Transverse colon (tissue), 4 donors: ENCODE measurements at regions not wholly inside any gene's neighbourhood (a gene's known extent, or its start where the extent isn't known, plus 50 kb on each side); places are given as distances from the start of the nearest gene placed in this dataset.

ENCODE experiments used
- DNase-seq: peaks from one replicate; pipeline ENCODE4 v3.0.0-alpha.2; 2019
- H3K27ac ChIP-seq, 4 donors: fragments of 200-600 bp; sonication (generic); 2 replicates each; pipeline ENCODE4 v1.5.1; 2016 to 2018; ENCODE audit warnings: inconsistent platforms in 4 of 4
- H3K27me3 ChIP-seq: fragments of 200-600 bp; sonication (generic); 2 replicates; pipeline ENCODE4 v1.5.1; 2017; ENCODE audit warnings: inconsistent platforms
- H3K36me3 ChIP-seq, 4 donors: fragments of 200-600 bp; sonication (generic); 2 replicates each; pipeline ENCODE4 v1.5.1; 2017 to 2019; ENCODE audit warnings: inconsistent platforms in 4 of 4
- H3K4me1 ChIP-seq, 4 donors: fragments of 200-600 bp; sonication (generic); 2 replicates each; pipeline ENCODE4 v1.5.1; 2017 to 2020; ENCODE audit warnings: inconsistent platforms in 4 of 4
- H3K4me3 ChIP-seq, 4 donors: fragments of 200-600 bp; sonication (generic); 1 replicate in 1 of 4; 2 replicates in 3 of 4; pipeline versions ENCODE4 v1.5.1 to v1.6.1; 2017 to 2019; ENCODE audit warnings: inconsistent platforms in 4 of 4
- H3K9me3 ChIP-seq, 2 donors: fragments of 200-600 bp; sonication (generic); 2 replicates each; pipeline ENCODE4 v1.5.1; 2017 to 2019; ENCODE audit warnings: inconsistent platforms in 2 of 2
- EP300 ChIP-seq: sonication (generic); formaldehyde crosslinking; IDR thresholded peaks from one replicate; pipeline ENCODE4 v1.6.1; 2017; ENCODE audit warnings: antibody characterized with exemption, low read depth
- POLR2A ChIP-seq: fragments of 450-650 bp; IDR thresholded peaks from one replicate; pipeline ENCODE4 v1.6.1; 2016; ENCODE audit warnings: antibody characterized with exemption, mild to moderate bottlenecking, moderate library complexity
- POLR2AphosphoS5 ChIP-seq, 3 donors: sonication (generic); formaldehyde crosslinking; IDR thresholded peaks; one replicate each; pipeline ENCODE4 v1.6.1; 2016; ENCODE audit warnings: antibody characterized with exemption in 3 of 3
- WGBS, 2 donors: methylation state at CpG; one replicate each; pipeline ENCODE4 v1.1.5; 2018; ENCODE audit warnings: low coverage in 1 of 2; 5-methylcytosine and 5-hydroxymethylcytosine counted together
- in situ Hi-C, 4 donors: fragments of 200-750 bp; cut with MboI; loops; one replicate each; pipeline versions ENCODE4 v1.15.0 to v1.15.1; 2017; ENCODE audit warnings: low sequenced_read_pairs in 3 of 4, low pct_ligation_motif_present in 1 of 4, low pct_unique_long_range_greater_than_20kb in 1 of 4
- intact Hi-C: fragments of 100-400 bp; cut with DNase I; formaldehyde crosslinking; loops from one replicate; pipeline ENCODE4 v1.15.1; 2023; ENCODE audit warnings: low total_unique reads
- TF ChIP-seq, protein P1 (sequence below), 5 experiments: fragments of 200-600 bp in 3 of 5; fragments of 450-650 bp in 2 of 5; sonication (generic) in 3 of 5; IDR thresholded peaks; 1 replicate in 2 of 5; 2 replicates in 3 of 5; pipeline ENCODE4 v1.5.1; 2016 to 2017; ENCODE audit warnings: antibody characterized with exemption in 5 of 5, inconsistent platforms in 3 of 5, mild to moderate bottlenecking in 2 of 5, moderate library complexity in 1 of 5

DNA sequence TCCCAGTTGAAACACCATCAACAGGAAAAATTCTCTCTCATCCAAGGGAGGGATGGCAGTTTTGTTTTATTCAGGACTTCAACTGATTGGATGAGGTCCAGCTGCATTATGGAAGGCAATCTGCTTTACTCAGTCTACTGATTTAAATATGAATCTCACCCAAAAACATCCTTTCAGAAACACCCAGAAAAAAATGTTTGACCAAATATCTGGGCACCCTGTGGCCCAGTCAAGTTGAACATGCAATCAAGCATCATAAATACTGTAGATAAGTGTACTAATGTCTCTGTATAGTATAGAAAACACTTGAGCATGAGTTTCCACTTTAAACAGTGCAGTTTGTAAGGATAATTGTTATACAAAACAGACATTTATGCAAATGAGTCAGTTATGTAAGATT lies 753.2 kb downstream of the ARAP2 start:
- H3K36me3 ChIP-seq: no peaks in the 10 kb centered on the region
- DNase-seq: no peak
- no peak overlapping the region for H3K27ac ChIP-seq
- intact Hi-C loops (no loop called here), in situ Hi-C loops (no loop called here)
- no peak overlapping the region for H3K4me3 ChIP-seq
- no peak for TF ChIP-seq EP300
- TF ChIP-seq, protein P1, sequence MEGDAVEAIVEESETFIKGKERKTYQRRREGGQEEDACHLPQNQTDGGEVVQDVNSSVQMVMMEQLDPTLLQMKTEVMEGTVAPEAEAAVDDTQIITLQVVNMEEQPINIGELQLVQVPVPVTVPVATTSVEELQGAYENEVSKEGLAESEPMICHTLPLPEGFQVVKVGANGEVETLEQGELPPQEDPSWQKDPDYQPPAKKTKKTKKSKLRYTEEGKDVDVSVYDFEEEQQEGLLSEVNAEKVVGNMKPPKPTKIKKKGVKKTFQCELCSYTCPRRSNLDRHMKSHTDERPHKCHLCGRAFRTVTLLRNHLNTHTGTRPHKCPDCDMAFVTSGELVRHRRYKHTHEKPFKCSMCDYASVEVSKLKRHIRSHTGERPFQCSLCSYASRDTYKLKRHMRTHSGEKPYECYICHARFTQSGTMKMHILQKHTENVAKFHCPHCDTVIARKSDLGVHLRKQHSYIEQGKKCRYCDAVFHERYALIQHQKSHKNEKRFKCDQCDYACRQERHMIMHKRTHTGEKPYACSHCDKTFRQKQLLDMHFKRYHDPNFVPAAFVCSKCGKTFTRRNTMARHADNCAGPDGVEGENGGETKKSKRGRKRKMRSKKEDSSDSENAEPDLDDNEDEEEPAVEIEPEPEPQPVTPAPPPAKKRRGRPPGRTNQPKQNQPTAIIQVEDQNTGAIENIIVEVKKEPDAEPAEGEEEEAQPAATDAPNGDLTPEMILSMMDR (IDR thresholded peaks at IDR 0.05): no peak
- no peak for TF ChIP-seq POLR2AphosphoS5 (IDR thresholded peaks at IDR 0.05)
- TF ChIP-seq POLR2A: no peak
- H3K4me1 ChIP-seq: no peaks in the 10 kb centered on the region
- H3K9me3 ChIP-seq: no peaks in the 10 kb centered on the region
- H3K27me3 ChIP-seq: no peaks in the 10 kb centered on the region

DNA sequence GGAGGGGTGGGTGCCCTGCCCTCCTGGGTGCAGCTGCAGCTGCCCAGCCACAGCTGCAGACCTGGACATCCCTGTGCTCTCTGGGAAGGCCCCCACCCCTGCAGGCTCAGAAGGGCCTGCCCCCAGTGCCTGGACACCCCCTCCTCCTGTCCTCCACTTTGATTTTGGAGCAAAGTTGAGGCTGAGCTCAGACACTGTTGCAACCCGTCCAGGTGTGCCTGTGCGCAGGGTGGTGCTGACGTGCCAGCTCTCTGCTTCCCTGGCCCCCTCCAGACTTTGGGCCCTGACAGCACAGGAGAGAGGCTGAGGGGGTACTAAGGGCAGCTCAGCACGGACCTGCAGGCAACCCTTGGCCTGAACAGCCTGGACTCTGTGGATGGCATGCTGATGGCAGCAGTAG lies 750.3 kb downstream of the ARAP2 start:
- in situ Hi-C loops: no loop called here
- H3K27ac ChIP-seq: no peak overlapping the region
- no peaks in the 10 kb centered on the region for H3K36me3 ChIP-seq
- intact Hi-C loops: no loop called here
- H3K4me1 ChIP-seq: no peaks in the 10 kb centered on the region
- WGBS, 2 donors: 100% methylated on average over 1 of the region's 4 CpGs; no CpG with 5 or more reads in 1 of the 2 donors
- TF ChIP-seq EP300 (no peak), POLR2A (no peak), POLR2AphosphoS5 (IDR thresholded peaks at IDR 0.05) (no peak)
- TF ChIP-seq, protein P1 (IDR thresholded peaks at IDR 0.05): no peak
- no peaks in the 10 kb centered on the region for H3K9me3 ChIP-seq
- no peaks in the 10 kb centered on the region for H3K27me3 ChIP-seq
- H3K4me3 ChIP-seq: no peak overlapping the region
- DNase-seq: no peak

DNA sequence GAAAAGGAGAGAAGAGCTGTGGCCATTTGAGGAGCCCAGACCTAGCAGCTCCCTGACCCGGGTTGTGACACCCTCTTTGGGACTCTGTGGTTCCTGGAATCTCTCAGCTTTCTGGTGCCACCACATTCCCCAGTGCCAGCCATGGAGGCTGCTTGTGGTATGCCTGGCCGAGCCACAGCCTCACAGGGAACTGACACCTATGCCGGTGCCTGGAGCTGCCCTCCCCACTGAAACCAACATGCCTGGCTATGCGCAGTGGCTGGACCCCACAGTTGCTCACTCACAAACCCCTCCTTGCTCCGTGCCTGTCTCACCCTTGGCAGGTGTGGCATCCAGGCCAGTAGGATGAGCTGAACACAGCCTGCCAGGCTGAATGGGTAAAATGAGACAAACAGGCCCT lies 749.4 kb downstream of the ARAP2 start:
- Histone ChIP-seq H3K4me3 (no peak overlapping the region), H3K4me1 (no peaks in the 10 kb centered on the region), H3K36me3 (no peaks in the 10 kb centered on the region), H3K27me3 (no peaks in the 10 kb centered on the region), H3K27ac (no peak overlapping the region), H3K9me3 (no peaks in the 10 kb centered on the region)
- TF ChIP-seq EP300 (no peak), POLR2A (no peak), POLR2AphosphoS5 (IDR thresholded peaks at IDR 0.05) (no peak)
- TF ChIP-seq, protein P1 (IDR thresholded peaks at IDR 0.05): no peak
- intact Hi-C loops (no loop called here), in situ Hi-C loops (no loop called here)
- no peak for DNase-seq
- 89% methylated on average over 5 of the region's 5 CpGs; no CpG with 5 or more reads in 1 of the 2 donors for WGBS, 2 donors

DNA sequence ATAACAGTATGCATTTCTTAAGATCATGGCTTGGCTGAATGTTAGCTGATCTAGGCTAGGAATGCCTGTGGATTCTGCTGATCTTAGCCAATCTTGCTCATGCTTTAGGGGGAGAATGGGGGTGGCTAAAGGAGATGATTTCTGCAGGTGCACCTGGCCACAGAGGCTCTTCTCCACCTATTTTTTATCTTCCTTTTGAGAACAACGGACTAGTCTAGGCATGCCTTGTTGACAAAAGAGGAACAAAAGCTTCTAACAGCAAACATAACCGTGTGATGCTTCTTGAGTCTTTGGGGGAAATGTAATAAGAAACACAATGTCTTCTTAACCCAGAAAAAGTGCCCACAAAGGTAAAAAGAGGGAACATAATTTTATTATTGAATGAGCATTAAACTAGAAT lies 743.5 kb downstream of the ARAP2 start:
- no peaks in the 10 kb centered on the region for H3K9me3 ChIP-seq
- 40 to 54% methylated on average over 2 of the region's 2 CpGs for WGBS, 2 donors
- in situ Hi-C loops: no loop called here
- H3K4me3 ChIP-seq: no peak overlapping the region
- TF ChIP-seq POLR2A (no peak), EP300 (no peak), POLR2AphosphoS5 (IDR thresholded peaks at IDR 0.05) (no peak)
- TF ChIP-seq, protein P1 (IDR thresholded peaks at IDR 0.05): no peak
- H3K27ac ChIP-seq: no peak overlapping the region
- no peaks in the 10 kb centered on the region for H3K27me3 ChIP-seq
- no peak for DNase-seq
- no peaks in the 10 kb centered on the region for H3K36me3 ChIP-seq
- intact Hi-C loops: no loop called here
- H3K4me1 ChIP-seq: no peaks in the 10 kb centered on the region
